HG03025 (cell line): ENCODE measurements at regions not wholly inside any gene's neighbourhood (a gene's known extent, or its start where the extent isn't known, plus 50 kb on each side); places are given as distances from the start of the nearest gene placed in this dataset.
"Not testable (repeated sequence)": the region's sequence is repeated elsewhere in the genome, so short reads cannot be mapped to it uniquely, and the experiment has no call there.

Source experiments
- ATAC-seq: cut with Tn5 transposase; IDR thresholded peaks from one replicate; pipeline ENCODE4 v1.9.1; 2021; ENCODE audit warnings: mild to moderate bottlenecking, moderate library complexity; ENCODE audit not compliant: unreplicated experiment, low FRiP score

DNA sequence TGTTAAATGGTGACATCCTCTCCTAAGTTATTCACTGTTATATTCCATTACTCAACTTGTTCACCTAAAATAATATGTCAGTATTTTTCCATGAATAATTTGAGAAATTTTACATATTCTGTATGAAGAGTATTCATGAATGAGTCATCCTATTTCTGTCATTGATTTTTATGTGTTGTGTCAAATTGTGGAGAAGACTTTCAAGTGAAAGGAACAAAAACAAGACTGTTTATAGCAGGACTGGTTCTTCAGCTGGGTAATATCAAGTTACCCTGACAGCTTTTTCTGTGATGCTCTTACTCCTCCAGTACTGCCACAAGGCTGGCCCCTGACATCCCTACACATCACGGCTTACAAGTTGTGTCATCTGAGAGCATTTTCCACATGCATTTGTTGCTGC, 847.7 kb downstream of the NCAM2 start:
- no peak for ATAC-seq

- ATAC-seq, result no peak
Measured at GRCh38 chr21:21851205-21851604, 853.0 kb downstream of the NCAM2 start.

GRCh38 chr21:21851657-21852056, 853.4 kb downstream of the NCAM2 start:
- no peak for ATAC-seq

DNA sequence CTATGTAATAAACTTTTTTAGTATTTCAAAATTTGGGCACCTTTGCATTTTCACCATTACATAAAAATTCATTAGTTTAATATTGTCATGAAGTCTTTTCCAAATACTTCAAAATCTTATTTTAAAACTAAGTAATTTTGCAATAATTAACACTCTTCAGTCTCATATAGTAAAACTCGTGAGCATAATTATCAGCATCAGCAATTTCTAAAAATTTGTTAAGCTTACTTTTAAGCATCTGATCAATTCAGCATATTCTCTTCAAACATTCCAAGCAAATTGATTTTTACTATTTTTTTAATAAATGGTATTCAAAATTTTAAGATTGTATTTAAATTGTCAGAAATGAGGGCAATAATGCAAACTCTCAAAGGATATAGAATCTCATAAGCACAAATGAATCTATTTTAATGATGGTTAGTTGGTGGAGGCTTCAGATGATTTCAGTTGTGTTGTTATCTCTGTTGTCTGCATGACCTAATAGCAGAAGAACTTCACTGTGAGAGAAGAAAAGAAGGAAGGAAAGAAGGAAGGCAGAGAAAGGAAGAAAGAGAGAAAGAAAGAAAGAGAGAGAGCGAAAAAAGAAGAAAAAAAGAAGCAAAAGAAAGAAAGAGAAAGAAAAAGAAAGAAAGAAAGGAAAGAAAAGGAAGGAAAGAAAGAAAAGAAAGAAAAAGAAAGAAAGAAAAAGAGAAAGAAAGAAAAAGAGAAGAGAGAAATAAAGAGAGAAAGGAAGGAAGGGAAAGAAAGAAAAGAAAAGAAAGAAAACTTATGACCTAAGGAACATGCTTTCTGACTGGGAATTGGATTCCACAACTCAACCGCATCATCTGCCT, 860.5 kb downstream of the NCAM2 start:
- no peak for ATAC-seq

DNA sequence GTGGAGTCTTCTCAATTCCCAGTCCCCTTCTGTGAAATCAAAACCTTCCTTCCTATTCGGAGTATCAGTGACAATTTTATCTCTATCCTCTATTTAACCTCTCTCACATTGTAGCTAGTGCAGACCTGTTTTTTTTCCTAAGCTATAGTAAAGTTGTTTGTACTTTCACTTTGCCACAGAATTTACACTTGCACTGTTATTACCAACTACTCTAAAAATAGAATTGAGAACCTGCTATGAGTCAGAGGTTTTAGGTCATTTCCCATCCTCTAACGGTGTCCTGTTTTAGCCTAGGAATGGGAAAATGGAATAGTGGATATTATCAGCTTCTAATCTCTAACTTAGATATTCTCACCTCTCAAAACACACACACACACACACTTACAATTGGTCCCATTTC, 862.7 kb downstream of the NCAM2 start:
- ATAC-seq, result no peak

DNA sequence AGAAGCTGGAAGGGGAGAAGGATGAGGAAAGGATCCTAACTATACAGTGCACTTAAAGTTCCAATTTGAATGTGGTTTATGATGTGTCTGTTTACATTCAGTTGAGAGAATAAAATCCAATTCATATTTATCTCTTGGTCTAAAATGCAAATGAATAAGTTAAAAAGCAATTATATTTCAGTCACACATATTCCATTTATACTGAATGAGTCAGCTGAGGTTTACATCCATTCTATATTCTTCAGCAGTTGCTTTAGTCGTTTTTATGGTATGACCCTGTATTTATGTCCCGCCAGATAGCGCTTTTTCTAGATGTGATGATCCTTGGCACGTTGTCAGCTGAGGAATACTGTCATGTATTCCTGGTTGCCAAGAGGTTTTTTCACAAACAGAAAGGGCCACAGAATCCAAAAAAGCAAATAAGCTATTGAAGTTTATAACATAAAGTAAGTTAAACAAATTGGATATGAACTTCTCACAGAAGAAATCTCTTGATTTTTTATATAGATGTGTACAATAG, 866.2 kb downstream of the NCAM2 start:
- ATAC-seq, result no peak

- ATAC-seq, result no peak
Measured at GRCh38 chr21:21897275-21897883, 899.2 kb downstream of the NCAM2 start.

DNA sequence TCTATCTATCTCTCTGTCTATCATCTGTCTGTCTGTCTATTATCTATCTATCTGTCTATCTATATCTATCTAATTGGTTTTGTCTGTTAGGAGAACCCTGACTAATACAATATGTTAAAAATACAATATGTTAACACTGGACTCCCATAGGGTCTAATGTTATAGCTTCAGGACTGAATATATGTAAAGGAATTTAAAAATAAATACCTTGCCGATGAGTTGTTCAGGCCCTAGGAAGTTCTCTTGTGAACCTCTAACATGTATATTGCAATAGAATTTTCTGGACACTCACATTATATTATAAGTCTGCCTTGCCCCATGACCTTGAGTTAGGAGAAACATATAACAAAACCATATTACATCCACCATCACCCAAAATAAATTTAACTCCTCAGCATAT, 900.6 kb downstream of the NCAM2 start:
- no peak for ATAC-seq

GRCh38 chr21:21902416-21902815, 904.2 kb downstream of the NCAM2 start:
- not testable (repeated sequence) for ATAC-seq

DNA sequence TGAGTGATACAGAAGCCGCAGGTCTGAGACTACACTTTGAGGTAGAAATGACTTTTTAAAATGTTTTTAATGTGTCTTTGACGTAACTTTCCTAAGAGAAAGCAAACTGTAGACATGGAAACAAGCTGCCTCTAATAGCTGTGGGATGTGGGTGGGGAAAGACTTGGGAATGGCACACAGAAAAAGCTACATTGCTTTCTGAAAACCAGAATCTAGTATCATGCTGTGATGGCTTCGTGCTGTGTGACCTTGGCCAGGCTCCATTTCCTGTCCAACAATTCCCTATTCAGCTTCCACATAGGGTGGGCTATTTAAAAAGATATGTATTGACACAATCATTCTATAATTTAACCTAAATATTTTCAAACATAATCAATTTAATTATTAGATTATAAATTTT, 909.1 kb downstream of the NCAM2 start:
- no peak for ATAC-seq

- no peak for ATAC-seq
Measured at GRCh38 chr21:21915816-21916215, 917.6 kb downstream of the NCAM2 start.

- ATAC-seq, result no peak
Measured at GRCh38 chr21:21921410-21922232, 923.4 kb downstream of the NCAM2 start.

DNA sequence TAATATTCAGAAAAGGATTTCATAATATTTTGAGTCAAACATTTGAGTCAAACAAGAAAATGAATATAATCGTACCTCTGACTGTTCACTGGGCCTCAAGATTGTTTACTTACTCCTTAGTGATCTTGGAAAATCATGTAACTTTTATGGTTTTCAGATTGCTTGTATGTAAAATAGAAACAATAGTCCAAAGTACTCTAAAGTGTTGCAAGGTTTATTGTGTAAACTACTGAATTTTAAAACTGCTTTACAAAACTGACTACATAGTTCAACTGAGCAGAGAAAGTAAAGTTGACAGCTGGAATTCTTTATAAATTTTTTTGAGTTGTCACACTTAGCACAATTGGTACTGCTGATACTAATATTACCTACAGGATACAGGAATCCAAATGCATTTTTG, 931.0 kb downstream of the NCAM2 start:
- no peak for ATAC-seq

DNA sequence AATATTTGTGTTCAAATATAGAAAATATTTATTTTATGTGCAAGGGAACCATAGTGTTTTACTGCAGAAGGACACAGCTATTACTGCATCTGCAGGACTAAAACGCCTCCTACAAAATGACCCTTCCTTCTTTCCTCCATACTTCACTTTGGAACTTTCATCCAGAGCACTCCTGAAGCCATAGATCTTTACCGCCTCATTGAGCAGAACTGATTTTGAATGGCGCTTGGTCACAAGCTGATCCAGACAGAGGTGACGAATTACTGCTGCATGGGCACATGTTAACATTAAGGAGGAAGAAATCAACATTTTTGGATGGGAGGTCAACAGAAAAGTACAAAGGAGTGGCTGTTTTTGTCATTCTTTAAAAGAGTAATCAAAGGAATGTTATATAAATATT, 931.6 kb downstream of the NCAM2 start:
- ATAC-seq, result no peak

GRCh38 chr21:21952566-21952965, 954.4 kb downstream of the NCAM2 start:
- no peak for ATAC-seq

GRCh38 chr21:21955204-21955603, 957.0 kb downstream of the NCAM2 start:
- no peak for ATAC-seq

GRCh38 chr21:21957490-21957889, 959.3 kb downstream of the NCAM2 start:
- no peak for ATAC-seq

DNA sequence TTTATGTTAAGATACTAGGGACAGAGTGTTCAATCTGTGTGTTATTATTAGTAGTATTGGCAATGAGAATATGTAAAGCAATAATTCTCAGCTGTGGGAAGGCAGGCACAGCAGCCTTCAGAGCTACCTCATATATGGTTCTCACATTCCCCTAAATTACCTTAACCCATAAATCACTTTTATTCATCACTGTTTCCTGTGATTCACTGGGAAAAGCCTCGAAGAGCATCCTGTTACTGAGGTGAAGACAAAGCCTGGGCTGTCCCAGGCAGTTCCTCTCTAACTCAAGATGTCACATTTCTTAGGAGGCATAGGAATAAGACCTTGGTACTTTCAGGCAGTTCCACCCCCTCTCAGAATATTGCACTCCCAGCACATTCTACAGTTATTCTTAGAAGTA, 965.7 kb downstream of the NCAM2 start:
- no peak for ATAC-seq

- no peak for ATAC-seq
Measured at GRCh38 chr21:21968810-21969209, 970.6 kb downstream of the NCAM2 start.

- ATAC-seq, result no peak
Measured at GRCh38 chr21:21969211-21969610, 971.0 kb downstream of the NCAM2 start.

DNA sequence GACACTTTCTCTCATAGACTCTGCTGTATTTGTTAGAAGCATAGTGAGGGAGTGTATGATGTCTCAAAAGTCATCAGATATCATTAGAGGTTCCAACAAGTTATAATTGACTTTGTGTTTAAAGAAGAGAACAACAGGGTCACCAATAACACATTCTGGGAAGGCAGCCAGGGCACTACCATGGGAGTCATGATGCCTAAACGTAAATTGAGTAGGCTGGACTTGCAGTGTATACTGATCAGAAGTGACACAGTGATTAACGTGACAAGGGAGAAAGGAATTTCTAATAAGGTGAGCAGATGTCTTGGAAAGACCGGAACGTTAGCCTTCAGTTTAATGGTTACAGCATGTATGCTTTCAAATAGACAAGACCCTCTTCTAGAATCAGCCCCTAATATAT, 973.2 kb downstream of the NCAM2 start:
- ATAC-seq, result no peak
